ENCODE measurements at regions not wholly inside any gene's neighbourhood (a gene's known extent, or its start where the extent isn't known, plus 50 kb on each side); places are given as distances from the start of the nearest gene placed in this dataset.

- TF ChIP-seq, protein P1, sequence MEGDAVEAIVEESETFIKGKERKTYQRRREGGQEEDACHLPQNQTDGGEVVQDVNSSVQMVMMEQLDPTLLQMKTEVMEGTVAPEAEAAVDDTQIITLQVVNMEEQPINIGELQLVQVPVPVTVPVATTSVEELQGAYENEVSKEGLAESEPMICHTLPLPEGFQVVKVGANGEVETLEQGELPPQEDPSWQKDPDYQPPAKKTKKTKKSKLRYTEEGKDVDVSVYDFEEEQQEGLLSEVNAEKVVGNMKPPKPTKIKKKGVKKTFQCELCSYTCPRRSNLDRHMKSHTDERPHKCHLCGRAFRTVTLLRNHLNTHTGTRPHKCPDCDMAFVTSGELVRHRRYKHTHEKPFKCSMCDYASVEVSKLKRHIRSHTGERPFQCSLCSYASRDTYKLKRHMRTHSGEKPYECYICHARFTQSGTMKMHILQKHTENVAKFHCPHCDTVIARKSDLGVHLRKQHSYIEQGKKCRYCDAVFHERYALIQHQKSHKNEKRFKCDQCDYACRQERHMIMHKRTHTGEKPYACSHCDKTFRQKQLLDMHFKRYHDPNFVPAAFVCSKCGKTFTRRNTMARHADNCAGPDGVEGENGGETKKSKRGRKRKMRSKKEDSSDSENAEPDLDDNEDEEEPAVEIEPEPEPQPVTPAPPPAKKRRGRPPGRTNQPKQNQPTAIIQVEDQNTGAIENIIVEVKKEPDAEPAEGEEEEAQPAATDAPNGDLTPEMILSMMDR (conservative IDR thresholded peaks at IDR 0.05 in 1 of 2, IDR thresholded peaks at IDR 0.05 in 1 of 2; ENCODE audit: low read depth in 1 of 2, low read length in 2 of 2) = no peak
- no peak for TF ChIP-seq EZH2 (IDR thresholded peaks at IDR 0.05; ENCODE audit: low read length, missing control alignments)
Measured at GRCh38 chr12:114286145-114286544, 119.8 kb downstream of the TBX5 start.
